Hepatocyte (in vitro differentiated cells): ENCODE measurements at regions not wholly inside any gene's neighbourhood (a gene's known extent, or its start where the extent isn't known, plus 50 kb on each side); places are given as distances from the start of the nearest gene placed in this dataset.

Experiments
- EZH2 ChIP-seq: fragments of 200-600 bp; sonication (generic); IDR thresholded peaks from 2 replicates; pipeline ENCODE4 v1.6.1; 2016; ENCODE audit warnings: antibody characterized with exemption, mild to moderate bottlenecking, borderline replicate concordance
- TF ChIP-seq, protein P1 (sequence below): fragments of 200-600 bp; sonication (generic); IDR thresholded peaks from 2 replicates; pipeline ENCODE4 v1.5.1; 2016; ENCODE audit warnings: antibody characterized with exemption, mild to moderate bottlenecking; ENCODE audit not compliant: poor library complexity

DNA sequence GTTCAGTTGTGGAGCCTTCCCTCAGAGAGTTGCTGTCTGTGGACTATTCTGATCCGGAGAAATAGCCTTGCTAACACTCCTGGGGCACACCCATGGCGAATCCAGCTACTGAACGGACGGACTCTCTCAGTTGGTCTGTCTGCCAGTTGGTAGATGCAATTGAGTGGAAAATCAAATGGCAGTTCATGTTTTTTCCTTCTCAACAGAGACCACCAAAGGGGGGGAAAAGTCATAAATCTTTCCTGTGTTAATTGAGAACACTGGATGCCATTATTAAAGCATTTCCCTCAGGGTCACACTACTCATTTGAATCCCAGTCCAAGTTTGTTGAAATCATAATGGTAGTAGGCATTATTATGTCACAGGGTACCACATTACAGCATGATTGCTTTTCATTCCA, 354.3 kb upstream of the FAR2 start:
- TF ChIP-seq, protein P1, sequence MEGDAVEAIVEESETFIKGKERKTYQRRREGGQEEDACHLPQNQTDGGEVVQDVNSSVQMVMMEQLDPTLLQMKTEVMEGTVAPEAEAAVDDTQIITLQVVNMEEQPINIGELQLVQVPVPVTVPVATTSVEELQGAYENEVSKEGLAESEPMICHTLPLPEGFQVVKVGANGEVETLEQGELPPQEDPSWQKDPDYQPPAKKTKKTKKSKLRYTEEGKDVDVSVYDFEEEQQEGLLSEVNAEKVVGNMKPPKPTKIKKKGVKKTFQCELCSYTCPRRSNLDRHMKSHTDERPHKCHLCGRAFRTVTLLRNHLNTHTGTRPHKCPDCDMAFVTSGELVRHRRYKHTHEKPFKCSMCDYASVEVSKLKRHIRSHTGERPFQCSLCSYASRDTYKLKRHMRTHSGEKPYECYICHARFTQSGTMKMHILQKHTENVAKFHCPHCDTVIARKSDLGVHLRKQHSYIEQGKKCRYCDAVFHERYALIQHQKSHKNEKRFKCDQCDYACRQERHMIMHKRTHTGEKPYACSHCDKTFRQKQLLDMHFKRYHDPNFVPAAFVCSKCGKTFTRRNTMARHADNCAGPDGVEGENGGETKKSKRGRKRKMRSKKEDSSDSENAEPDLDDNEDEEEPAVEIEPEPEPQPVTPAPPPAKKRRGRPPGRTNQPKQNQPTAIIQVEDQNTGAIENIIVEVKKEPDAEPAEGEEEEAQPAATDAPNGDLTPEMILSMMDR = no peak
- no peak for TF ChIP-seq EZH2
